Esophagus muscularis mucosa (tissue), 4 donors: ENCODE measurements at regions not wholly inside any gene's neighbourhood (a gene's known extent, or its start where the extent isn't known, plus 50 kb on each side); places are given as distances from the start of the nearest gene placed in this dataset.

Experiments
- DNase-seq: peaks from one replicate; pipeline ENCODE4 v3.0.0-alpha.2; 2017; ENCODE audit errors: extremely low spot score
- H3K27ac ChIP-seq, 4 donors: fragments of 200-600 bp; sonication (generic); replicated peaks in 1 of 4; 1 replicate in 3 of 4; 2 replicates in 1 of 4; pipeline ENCODE4 v1.5.1; 2016 to 2019; ENCODE audit warnings: mild to moderate bottlenecking in 1 of 4
- H3K27me3 ChIP-seq, 4 donors: fragments of 200-600 bp; sonication (generic); one replicate each; pipeline versions ENCODE4 v1.5.1 to v1.6.0; 2016 to 2019
- H3K36me3 ChIP-seq, 4 donors: fragments of 200-600 bp; sonication (generic); one replicate each; pipeline ENCODE4 v1.5.1; 2016 to 2019
- H3K4me1 ChIP-seq, 4 donors: fragments of 200-600 bp; sonication (generic); one replicate each; pipeline ENCODE4 v1.5.1; 2016 to 2019
- H3K4me3 ChIP-seq, 4 donors: fragments of 200-600 bp; sonication (generic); 1 replicate in 2 of 4; 2 replicates in 2 of 4; pipeline ENCODE4 v1.5.1; 2016 to 2019; ENCODE audit warnings: mild to moderate bottlenecking in 4 of 4, moderate library complexity in 1 of 4
- H3K9me3 ChIP-seq, 4 donors: fragments of 200-600 bp; sonication (generic); 1 replicate in 3 of 4; 2 replicates in 1 of 4; pipeline ENCODE4 v1.5.1; 2016 to 2019
- EP300 ChIP-seq: sonication (generic); formaldehyde crosslinking; IDR thresholded peaks from one replicate; pipeline ENCODE4 v1.6.1; 2017; ENCODE audit warnings: antibody characterized with exemption
- POLR2A ChIP-seq: fragments of 450-650 bp; IDR thresholded peaks from one replicate; pipeline ENCODE4 v1.6.1; 2017; ENCODE audit warnings: antibody characterized with exemption, moderate library complexity, mild to moderate bottlenecking, low read depth
- POLR2AphosphoS5 ChIP-seq, 2 donors: sonication (generic); formaldehyde crosslinking; IDR thresholded peaks; one replicate each; pipeline ENCODE4 v1.6.1; 2017; ENCODE audit warnings: antibody characterized with exemption in 2 of 2
- WGBS: methylation state at CpG from one replicate; pipeline ENCODE4 v1.1.5; 2018; 5-methylcytosine and 5-hydroxymethylcytosine counted together
- intact Hi-C: fragments of 100-400 bp; cut with DNase I; formaldehyde crosslinking; loops from one replicate; pipeline ENCODE4 v1.15.1; 2023
- TF ChIP-seq, protein P1 (sequence below), 3 experiments: fragments of 200-600 bp in 2 of 3; fragments of 450-650 bp in 1 of 3; sonication (generic) in 2 of 3; IDR thresholded peaks; one replicate each; pipeline ENCODE4 v1.5.1; 2017 to 2019; ENCODE audit warnings: antibody characterized with exemption in 3 of 3, mild to moderate bottlenecking in 2 of 3, moderate library complexity in 1 of 3

DNA sequence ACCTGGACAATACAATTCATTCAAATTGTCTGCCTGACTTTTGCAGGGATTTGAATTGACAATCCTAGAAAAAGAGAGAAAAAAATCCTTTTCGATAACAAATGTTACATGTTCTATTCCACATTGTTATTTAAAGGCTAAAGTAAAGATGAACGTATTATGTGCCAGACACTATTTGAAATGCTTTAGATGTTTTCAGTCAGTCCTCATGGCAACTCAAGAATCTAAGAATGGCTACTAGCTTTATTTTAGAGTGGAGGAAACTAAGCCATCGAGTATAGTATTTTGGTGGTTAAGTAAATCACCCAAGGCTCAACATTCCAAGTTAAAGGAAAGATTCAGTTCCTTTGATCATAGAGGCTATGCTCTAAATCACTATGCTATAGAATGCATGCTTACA lies 558.6 kb upstream of the MAN1A1 start:
- DNase-seq = no peak
- 45% methylated on average over 3 of the region's 3 CpGs for WGBS
- no peaks in the 10 kb centered on the region for H3K4me1 ChIP-seq
- H3K36me3 ChIP-seq = no peaks in the 10 kb centered on the region
- H3K4me3 ChIP-seq = no peak overlapping the region
- H3K27ac ChIP-seq = no peak overlapping the region
- intact Hi-C loops = no loop called here
- TF ChIP-seq POLR2A = no peak
- TF ChIP-seq EP300 = no peak
- no peak for TF ChIP-seq POLR2AphosphoS5 (IDR thresholded peaks at IDR 0.05)
- TF ChIP-seq, protein P1, sequence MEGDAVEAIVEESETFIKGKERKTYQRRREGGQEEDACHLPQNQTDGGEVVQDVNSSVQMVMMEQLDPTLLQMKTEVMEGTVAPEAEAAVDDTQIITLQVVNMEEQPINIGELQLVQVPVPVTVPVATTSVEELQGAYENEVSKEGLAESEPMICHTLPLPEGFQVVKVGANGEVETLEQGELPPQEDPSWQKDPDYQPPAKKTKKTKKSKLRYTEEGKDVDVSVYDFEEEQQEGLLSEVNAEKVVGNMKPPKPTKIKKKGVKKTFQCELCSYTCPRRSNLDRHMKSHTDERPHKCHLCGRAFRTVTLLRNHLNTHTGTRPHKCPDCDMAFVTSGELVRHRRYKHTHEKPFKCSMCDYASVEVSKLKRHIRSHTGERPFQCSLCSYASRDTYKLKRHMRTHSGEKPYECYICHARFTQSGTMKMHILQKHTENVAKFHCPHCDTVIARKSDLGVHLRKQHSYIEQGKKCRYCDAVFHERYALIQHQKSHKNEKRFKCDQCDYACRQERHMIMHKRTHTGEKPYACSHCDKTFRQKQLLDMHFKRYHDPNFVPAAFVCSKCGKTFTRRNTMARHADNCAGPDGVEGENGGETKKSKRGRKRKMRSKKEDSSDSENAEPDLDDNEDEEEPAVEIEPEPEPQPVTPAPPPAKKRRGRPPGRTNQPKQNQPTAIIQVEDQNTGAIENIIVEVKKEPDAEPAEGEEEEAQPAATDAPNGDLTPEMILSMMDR (IDR thresholded peaks at IDR 0.05) = no peak
- H3K27me3 ChIP-seq = no peaks in the 10 kb centered on the region
- no peaks in the 10 kb centered on the region for H3K9me3 ChIP-seq

DNA sequence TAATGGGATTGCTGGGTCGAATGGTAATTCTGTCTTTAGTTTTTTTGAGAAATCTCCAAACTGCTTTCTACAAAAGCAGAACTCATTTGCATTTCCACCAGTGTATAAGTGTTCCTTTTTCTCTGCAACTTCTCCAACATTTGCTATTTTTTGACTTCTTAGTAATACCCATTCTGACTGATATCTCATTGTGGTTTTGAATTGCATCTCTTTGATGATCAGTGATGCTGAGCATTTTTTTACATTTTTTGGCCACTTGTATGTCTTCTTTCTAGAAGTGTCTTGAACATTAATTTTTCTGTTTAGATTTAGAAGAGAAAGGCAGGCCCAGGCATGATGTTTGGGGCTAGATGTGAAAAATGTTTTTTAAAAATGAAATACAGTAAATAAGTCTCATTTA lies 553.1 kb upstream of the MAN1A1 start:
- DNase-seq = no peak
- TF ChIP-seq POLR2AphosphoS5 (IDR thresholded peaks at IDR 0.05) = no peak
- no peak for TF ChIP-seq EP300
- TF ChIP-seq, protein P1 (IDR thresholded peaks at IDR 0.05) = no peak
- TF ChIP-seq POLR2A = no peak
- H3K4me3 ChIP-seq = no peak overlapping the region
- WGBS = 62% methylated on average over 1 of the region's 1 CpG
- H3K9me3 ChIP-seq = no peaks in the 10 kb centered on the region
- intact Hi-C loops = no loop called here
- H3K27me3 ChIP-seq = no peaks in the 10 kb centered on the region
- H3K27ac ChIP-seq = no peak overlapping the region
- H3K36me3 ChIP-seq = no peaks in the 10 kb centered on the region
- no peaks in the 10 kb centered on the region for H3K4me1 ChIP-seq

DNA sequence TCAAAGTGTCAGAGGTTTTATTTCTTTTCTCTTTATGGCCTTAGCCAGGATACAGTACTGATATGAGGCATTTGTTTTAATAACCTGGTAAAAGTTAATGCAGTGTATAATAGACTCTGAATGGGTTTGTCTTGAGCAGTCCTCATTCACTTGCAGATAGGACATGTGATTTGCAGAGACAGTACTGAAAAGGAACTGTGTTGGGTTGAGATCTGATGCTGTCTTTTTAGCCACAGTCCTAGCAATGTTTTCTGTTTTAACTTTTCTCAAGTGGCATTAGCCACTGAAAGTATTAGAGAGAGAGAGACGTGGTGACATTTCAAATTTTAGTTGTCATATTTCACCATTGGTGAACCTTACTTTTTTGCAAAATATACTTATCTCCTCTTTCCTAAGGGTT lies 547.2 kb upstream of the MAN1A1 start:
- H3K4me3 ChIP-seq = no peak overlapping the region
- no peaks in the 10 kb centered on the region for H3K4me1 ChIP-seq
- TF ChIP-seq POLR2A (no peak), EP300 (no peak), POLR2AphosphoS5 (IDR thresholded peaks at IDR 0.05) (no peak)
- TF ChIP-seq, protein P1 (IDR thresholded peaks at IDR 0.05) = no peak
- WGBS = 86% methylated on average over 1 of the region's 1 CpG
- no peak overlapping the region for H3K27ac ChIP-seq
- intact Hi-C loops = no loop called here
- no peak for DNase-seq
- H3K27me3 ChIP-seq = no peaks in the 10 kb centered on the region
- no peaks in the 10 kb centered on the region for H3K9me3 ChIP-seq
- no peaks in the 10 kb centered on the region for H3K36me3 ChIP-seq

DNA sequence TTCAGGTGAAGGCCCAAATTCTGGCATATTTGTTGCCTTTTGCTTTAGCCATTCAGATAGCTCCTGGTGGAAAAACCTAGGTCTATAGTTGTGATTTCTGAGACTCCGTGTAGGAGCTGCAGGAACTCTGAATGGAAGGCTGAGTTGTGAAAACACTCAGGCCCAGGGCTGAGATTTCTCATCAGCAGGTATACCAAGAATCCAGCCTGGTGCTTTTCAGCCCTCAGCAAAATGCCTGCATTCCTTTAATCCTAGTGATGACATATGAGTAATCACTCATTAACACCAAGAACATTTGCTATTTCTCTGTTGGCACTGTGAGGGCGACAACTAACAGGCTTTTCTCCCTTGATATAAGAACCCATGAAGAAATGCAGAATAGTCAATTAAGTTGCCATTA lies 546.1 kb upstream of the MAN1A1 start:
- TF ChIP-seq, protein P1 (IDR thresholded peaks at IDR 0.05) = no peak
- TF ChIP-seq POLR2A = no peak
- no peak for TF ChIP-seq EP300
- no peak for TF ChIP-seq POLR2AphosphoS5 (IDR thresholded peaks at IDR 0.05)
- Histone ChIP-seq H3K4me1 (peaks cover 0 to 1% (median 0%) of the 10 kb centered on the region in 4 donors), H3K27ac (no peak overlapping the region), H3K36me3 (no peaks in the 10 kb centered on the region), H3K27me3 (no peaks in the 10 kb centered on the region), H3K4me3 (no peak overlapping the region), H3K9me3 (no peaks in the 10 kb centered on the region)
- intact Hi-C loops = no loop called here
- WGBS = 49% methylated on average over 2 of the region's 2 CpGs
- no peak for DNase-seq

DNA sequence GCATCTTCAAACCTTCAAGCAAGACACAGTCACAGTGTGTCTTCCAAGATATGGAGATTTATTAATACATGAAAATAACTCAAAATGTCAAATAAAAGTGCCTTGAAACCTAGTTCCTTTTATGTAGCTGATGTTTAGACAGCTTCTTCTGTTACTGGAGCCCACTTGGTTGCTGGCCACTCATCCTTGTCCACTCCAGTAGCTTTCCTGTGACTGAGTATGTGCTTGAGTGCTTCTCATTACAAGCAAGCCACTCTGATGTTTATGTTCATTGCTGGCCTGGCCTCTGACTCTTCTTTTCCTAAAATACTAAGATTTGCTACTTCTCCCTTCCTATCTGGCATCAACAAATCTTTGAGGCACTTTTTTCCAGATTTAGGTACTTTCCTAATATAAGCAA lies 545.2 kb upstream of the MAN1A1 start:
- no peak for DNase-seq
- Histone ChIP-seq H3K9me3 (no peaks in the 10 kb centered on the region), H3K27me3 (no peaks in the 10 kb centered on the region), H3K4me1 (peaks cover 0 to 5% (median 0%) of the 10 kb centered on the region in 4 donors), H3K27ac (no peak overlapping the region), H3K36me3 (no peaks in the 10 kb centered on the region), H3K4me3 (no peak overlapping the region)
- intact Hi-C loops = no loop called here
- TF ChIP-seq EP300 = no peak
- TF ChIP-seq, protein P1 (IDR thresholded peaks at IDR 0.05) = no peak
- no peak for TF ChIP-seq POLR2AphosphoS5 (IDR thresholded peaks at IDR 0.05)
- no peak for TF ChIP-seq POLR2A
